ENCODE measurements at regions not wholly inside any gene's neighbourhood (a gene's known extent, or its start where the extent isn't known, plus 50 kb on each side); places are given as distances from the start of the nearest gene placed in this dataset.
"Not testable (repeated sequence)": the region's sequence is repeated elsewhere in the genome, so short reads cannot be mapped to it uniquely, and the experiment has no call there.

DNA sequence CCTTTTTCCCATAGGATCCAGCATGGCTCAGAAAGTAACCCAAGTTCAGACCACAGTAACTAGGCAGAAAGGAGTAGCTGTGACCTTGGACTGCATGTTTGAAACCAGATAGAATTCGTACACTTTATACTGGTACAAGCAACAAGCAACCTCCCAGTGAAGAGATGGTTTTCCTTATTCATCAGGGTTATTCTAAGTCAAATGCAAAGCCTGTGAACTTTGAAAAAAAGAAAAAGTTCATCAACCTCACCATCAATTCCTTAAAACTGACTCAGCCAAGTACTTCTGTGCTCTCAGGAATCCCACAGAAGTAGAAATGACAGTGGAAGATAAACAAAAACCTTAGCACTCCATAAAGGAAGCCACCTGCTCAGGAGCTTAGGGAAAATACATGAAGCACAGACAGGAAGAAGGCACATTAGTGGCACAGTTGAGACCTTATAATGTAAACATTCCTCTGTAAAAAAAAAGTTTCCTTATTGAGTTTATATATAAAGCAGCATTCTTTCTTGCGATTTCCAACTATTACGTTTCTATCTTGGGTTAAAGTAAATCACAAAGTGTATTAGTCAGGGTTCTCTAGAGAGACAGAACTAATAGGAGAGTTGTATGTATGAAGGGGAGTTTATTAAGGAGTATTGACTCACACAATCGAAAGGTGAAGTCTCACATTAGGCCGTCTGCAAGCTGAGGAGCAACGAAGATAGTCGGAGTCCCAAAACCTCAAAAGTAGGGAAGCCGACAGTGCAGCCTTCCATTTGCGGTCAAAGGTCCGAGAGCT lies 398.4 kb downstream of the DAD1 start:
- DNase-seq (ENCODE audit: low spot score): no peak

GRCh38 chr14:22189881-22190280 lies 399.1 kb downstream of the DAD1 start:
- no peak for DNase-seq (ENCODE audit: low spot score)

DNA sequence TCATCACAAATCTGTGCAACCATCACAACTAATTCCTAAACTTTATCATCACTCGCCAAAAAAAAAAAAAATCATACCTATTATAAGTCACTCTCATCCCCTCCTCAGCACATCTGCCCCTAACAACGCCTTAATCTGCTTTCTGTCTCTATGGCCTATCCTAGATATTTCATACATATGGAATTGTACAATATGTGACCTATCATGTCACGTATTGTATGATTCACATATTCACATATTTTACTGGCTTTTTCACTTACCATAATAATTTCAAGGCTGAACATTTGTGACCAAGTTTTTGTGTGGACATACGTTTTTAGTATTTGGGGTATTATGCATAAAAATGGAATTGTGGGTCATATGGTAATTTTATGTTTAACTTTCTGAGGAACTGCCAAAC lies 400.7 kb downstream of the DAD1 start:
- DNase-seq (ENCODE audit: low spot score): no peak

DNA sequence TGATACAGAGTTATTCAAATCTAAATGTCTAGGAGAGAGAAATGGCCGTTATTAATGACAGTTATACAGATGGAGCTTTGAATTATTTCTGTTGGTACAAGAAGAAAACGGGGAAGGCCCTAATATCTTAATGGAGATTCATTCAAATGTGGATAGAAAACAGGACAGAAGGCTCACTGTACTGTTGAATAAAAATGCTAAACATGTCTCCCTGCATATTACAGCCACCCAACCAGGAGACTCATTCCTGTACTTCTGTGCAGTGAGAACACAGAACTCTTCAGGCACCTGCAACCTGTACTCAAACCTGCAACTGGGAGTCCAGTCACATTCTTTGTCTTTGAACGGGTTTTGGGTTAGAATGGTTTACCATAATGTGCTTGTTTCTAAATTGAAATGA lies 403.2 kb downstream of the DAD1 start:
- no peak for DNase-seq (ENCODE audit: low spot score)

- DNase-seq (ENCODE audit: low spot score): no peak
Observed at GRCh38 chr14:22185191-22185590, 403.8 kb downstream of the DAD1 start.

DNA sequence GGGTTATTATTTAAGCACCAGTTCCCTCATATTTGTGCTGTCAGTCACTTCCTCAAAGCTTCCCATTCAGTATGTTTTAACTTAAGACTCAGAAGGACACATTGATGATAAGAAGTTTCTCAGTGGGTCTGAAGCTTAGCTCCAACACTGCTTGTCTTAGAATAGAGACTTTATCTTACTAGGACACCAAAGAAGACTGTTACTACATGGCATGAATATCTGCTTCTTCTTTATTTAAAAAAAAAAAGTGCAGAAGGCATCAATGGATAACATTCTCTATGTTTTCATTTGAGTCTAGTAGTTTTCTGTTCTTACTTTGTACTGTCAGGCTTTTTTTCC lies 404.2 kb downstream of the DAD1 start:
- no peak for DNase-seq (ENCODE audit: low spot score)

DNA sequence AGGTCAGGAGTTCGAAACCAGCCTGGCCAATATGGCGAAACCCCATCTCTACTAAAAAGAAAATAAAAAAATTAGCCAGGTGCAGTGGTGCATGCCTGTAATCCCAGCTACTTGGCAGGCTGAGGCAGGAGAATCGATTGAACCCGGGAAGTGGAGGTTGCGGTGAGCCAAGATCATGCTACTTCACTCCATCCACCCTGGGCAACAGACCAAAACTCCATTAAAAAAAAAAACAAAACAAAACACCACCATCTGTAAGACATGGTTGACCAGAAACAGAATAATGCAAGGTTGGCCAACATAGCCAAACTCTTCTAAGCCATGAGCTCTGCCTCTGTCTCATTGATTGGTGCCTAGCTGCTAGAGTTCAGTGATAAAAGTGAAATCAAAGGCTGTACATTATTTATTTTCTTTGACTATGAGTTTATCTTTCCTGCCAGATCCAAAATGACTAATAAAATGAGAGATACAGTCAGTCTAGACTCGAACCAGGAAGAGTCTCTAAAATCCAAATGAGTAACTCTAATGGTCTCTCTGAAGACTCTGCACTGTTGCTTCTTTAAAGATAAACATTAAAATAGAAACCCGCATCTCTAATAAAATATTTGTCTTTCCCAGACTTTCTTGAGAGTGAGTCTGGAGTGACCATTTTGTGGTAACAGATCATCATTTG lies 404.7 kb downstream of the DAD1 start:
- DNase-seq (ENCODE audit: low spot score): no peak

GRCh38 chr14:22180045-22180444 lies 409.0 kb downstream of the DAD1 start:
- DNase-seq (ENCODE audit: low spot score): no peak

GRCh38 chr14:22179190-22179589 lies 409.8 kb downstream of the DAD1 start:
- DNase-seq (ENCODE audit: low spot score): no peak

DNA sequence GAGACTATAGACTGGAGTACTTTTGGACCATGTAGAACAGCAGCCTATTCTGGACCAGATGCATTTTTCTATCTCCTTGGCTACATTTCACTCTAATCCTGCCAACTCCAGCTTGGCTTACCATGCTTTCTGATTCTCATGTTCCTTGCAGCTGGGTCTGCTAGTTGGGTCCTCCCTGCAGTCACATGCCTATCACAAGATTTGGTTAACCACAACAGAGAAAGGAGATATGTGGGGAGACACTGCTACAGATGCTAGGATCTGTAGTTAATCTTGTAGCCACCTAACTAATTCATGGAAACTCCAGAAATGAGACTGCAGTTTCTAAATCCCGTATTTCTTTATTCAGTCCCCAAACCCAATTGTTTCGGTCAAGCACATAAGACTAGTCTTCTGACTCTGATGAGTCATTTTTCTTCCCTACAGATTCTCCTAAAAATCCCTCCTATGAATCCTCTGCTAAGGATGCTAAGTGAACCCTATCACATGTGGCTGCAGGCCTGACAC lies 410.6 kb downstream of the DAD1 start:
- no peak for DNase-seq (ENCODE audit: low spot score)

- DNase-seq (ENCODE audit: low spot score): no peak
Observed at GRCh38 chr14:22177870-22178269, 411.2 kb downstream of the DAD1 start.

GRCh38 chr14:22176957-22177356 lies 412.1 kb downstream of the DAD1 start:
- DNase-seq (ENCODE audit: low spot score): no peak

- DNase-seq (ENCODE audit: low spot score): not testable (repeated sequence)
Observed at GRCh38 chr14:22175278-22175558, 413.8 kb downstream of the DAD1 start.

- DNase-seq (ENCODE audit: low spot score): no peak
Observed at GRCh38 chr14:22174412-22175277, 414.4 kb downstream of the DAD1 start.

- DNase-seq (ENCODE audit: low spot score): no peak
Observed at GRCh38 chr14:22168092-22168955, 420.7 kb downstream of the DAD1 start.

GRCh38 chr14:22164616-22165015 lies 424.4 kb downstream of the DAD1 start:
- DNase-seq (ENCODE audit: low spot score): no peak

- no peak for DNase-seq (ENCODE audit: low spot score)
Observed at GRCh38 chr14:22163051-22163450, 426.0 kb downstream of the DAD1 start.

GRCh38 chr14:22159957-22160356 lies 429.1 kb downstream of the DAD1 start:
- DNase-seq (ENCODE audit: low spot score): no peak

DNA sequence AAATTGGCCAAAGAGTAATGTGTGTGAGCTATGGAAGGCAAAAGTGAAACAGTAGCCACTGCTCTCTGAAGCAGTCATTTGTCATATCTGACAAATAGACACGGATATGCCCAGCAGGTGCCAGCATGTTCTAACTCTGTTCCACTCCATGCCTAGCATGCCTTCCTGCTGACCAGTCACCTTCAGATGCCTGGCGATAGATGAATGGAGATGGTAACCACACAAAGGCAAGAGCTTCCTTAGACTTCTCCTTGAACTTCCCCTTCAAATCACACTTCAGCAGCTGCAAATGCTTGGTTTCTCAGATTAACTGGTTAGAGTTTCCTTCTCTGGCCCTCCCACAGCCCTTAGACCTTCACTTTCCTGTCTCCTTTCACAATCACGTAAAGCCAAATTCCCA lies 429.9 kb downstream of the DAD1 start:
- DNase-seq (ENCODE audit: low spot score): peak; percentile 52

DNA sequence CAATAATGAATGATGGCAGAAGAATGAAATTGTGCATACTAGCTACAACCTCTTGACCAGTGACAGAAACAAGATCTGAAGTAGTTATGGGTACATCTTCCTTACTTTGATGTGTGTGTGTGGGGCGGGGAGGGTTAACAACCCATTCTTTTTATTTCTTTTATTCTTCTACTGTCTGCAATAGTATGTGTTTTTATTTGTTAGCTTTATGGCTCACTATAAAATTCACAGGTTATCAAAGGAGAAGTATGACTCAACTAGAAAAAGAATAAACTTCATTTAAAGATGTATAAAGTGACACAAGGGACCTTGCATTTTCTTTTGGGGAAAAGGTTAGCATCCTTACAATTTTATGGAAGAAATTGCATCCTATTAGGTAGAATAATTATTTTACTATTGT lies 430.5 kb downstream of the DAD1 start:
- DNase-seq (ENCODE audit: low spot score): no peak

DNA sequence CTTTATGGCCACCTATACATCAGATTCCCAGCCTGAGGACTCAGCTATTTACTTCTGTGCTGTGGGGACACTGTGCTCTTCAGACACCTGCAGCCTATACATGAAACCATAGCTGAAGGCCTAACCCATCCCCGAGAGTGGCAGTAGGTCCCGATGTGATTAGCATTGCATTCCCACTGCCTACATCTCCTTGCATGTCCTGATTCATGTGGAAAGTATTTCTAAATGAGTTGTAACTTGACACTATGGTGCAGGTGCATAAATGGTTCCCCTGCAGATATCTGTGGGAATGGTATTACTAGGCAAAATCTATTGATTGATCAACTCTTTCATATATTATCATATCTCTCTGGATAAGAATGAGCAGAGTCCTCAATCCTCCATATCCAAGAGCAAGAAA lies 433.5 kb downstream of the DAD1 start:
- no peak for DNase-seq (ENCODE audit: low spot score)

DNA sequence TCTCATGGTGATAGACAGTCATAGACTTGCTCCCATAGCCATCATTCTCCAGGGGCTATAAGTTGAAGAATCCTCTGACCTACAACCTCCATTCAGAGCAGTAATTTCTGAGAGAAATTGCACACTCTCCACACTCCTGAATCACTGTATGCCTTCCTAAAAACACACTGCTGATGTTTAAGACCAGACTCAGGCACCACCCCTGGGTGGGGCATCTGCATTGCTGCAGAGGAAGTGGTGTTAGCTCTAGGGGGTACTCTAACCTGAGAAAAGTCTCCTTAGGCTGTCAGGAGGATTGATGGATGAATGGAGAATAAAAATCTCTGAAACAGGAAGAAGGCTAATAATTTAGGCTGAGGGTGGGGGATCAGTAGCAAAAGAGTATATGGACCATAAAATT lies 436.1 kb downstream of the DAD1 start:
- no peak for DNase-seq (ENCODE audit: low spot score)
